Ishikawa (cell line): ENCODE measurements at regions not wholly inside any gene's neighbourhood (a gene's known extent, or its start where the extent isn't known, plus 50 kb on each side); places are given as distances from the start of the nearest gene placed in this dataset.

ENCODE experiments used
- MAX ChIP-seq: IDR thresholded peaks from 2 replicates; pipeline ENCODE4 v1.6.1; 2012
- REST ChIP-seq: IDR thresholded peaks from 2 replicates; pipeline ENCODE4 v1.6.1; 2012; ENCODE audit warnings: low read depth, mild to moderate bottlenecking
- TAF1 ChIP-seq: IDR thresholded peaks from 2 replicates; pipeline ENCODE4 v1.6.1; 2012; ENCODE audit warnings: low read depth, mild to moderate bottlenecking
- TCF12 ChIP-seq: IDR thresholded peaks from 2 replicates; pipeline ENCODE4 v1.6.1; 2012; ENCODE audit warnings: low read depth
- TEAD4 ChIP-seq: IDR thresholded peaks from 2 replicates; pipeline ENCODE4 v1.6.1; 2012
- USF1 ChIP-seq: IDR thresholded peaks from 2 replicates; pipeline ENCODE4 v1.6.1; 2012
- ZBTB7A ChIP-seq: IDR thresholded peaks from 2 replicates; pipeline ENCODE4 v1.6.1; 2012; ENCODE audit warnings: low read depth

GRCh38 chr14:80336608-80337106 is 125.4 kb upstream of the DIO2 start:
- no peak for TF ChIP-seq TAF1
- TF ChIP-seq ZBTB7A: no peak
- TF ChIP-seq USF1: no peak
- no peak for TF ChIP-seq MAX
- no peak for TF ChIP-seq TCF12
- no peak for TF ChIP-seq REST
- TF ChIP-seq TEAD4: no peak
